ENCODE measurements at regions not wholly inside any gene's neighbourhood (a gene's known extent, or its start where the extent isn't known, plus 50 kb on each side); places are given as distances from the start of the nearest gene placed in this dataset.

GRCh38 chr21:26752849-26753248 lies 92.4 kb downstream of the ADAMTS1 start:
- TF ChIP-seq POLR2A (IDR thresholded peaks at IDR 0.05): no peak
- TF ChIP-seq CTCF (IDR thresholded peaks at IDR 0.05): no peak

All from thyroid gland (tissue), 4 donors.